ENCODE measurements at regions not wholly inside any gene's neighbourhood (a gene's known extent, or its start where the extent isn't known, plus 50 kb on each side); places are given as distances from the start of the nearest gene placed in this dataset.

GRCh38 chr2:18787726-18788125 lies 198.4 kb upstream of the NT5C1B start:
- ATAC-seq (no peak), DNase-seq (no peak)
- no peak overlapping the region for H3K27ac ChIP-seq
- TF ChIP-seq CTCF (IDR thresholded peaks at IDR 0.05): no peak
- no peaks in the 10 kb centered on the region for H3K36me3 ChIP-seq
- H3K27me3 ChIP-seq: no peaks in the 10 kb centered on the region
- H3K4me3 ChIP-seq: no peak overlapping the region
- H3K4me1 ChIP-seq: no peaks in the 10 kb centered on the region
- intact Hi-C loops (cut with DNase I): no loop called here
- H3K9me3 ChIP-seq: no peaks in the 10 kb centered on the region

GRCh38 chr2:18784245-18784644 lies 194.9 kb upstream of the NT5C1B start:
- Histone ChIP-seq H3K36me3 (no peaks in the 10 kb centered on the region), H3K27ac (no peak overlapping the region), H3K9me3 (no peaks in the 10 kb centered on the region), H3K4me1 (no peaks in the 10 kb centered on the region), H3K27me3 (no peaks in the 10 kb centered on the region), H3K4me3 (no peak overlapping the region)
- intact Hi-C loops (cut with DNase I): no loop called here
- TF ChIP-seq CTCF (IDR thresholded peaks at IDR 0.05): no peak
- DNase-seq: no peak
- ATAC-seq: no peak

- Histone ChIP-seq H3K4me3 (no peak overlapping the region), H3K9me3 (no peaks in the 10 kb centered on the region), H3K36me3 (no peaks in the 10 kb centered on the region), H3K4me1 (no peaks in the 10 kb centered on the region), H3K27me3 (no peaks in the 10 kb centered on the region), H3K27ac (no peak overlapping the region)
- intact Hi-C loops (cut with DNase I): no loop called here
- no peak for DNase-seq
- no peak for ATAC-seq
- TF ChIP-seq CTCF (IDR thresholded peaks at IDR 0.05): no peak
These were observed 192.3 kb upstream of the NT5C1B start for GRCh38 chr2:18781541-18782280.

- H3K36me3 ChIP-seq: no peaks in the 10 kb centered on the region
- ATAC-seq (no peak), DNase-seq (no peak)
- TF ChIP-seq CTCF (IDR thresholded peaks at IDR 0.05): no peak
- no peak overlapping the region for H3K27ac ChIP-seq
- H3K9me3 ChIP-seq: no peaks in the 10 kb centered on the region
- H3K27me3 ChIP-seq: no peaks in the 10 kb centered on the region
- intact Hi-C loops (cut with DNase I): no loop called here
- H3K4me1 ChIP-seq: no peaks in the 10 kb centered on the region
- no peak overlapping the region for H3K4me3 ChIP-seq
These were observed 188.0 kb upstream of the NT5C1B start for GRCh38 chr2:18777250-18777812.

GRCh38 chr2:18771212-18771611 lies 181.8 kb upstream of the NT5C1B start:
- ATAC-seq: no peak
- Histone ChIP-seq H3K4me1 (no peaks in the 10 kb centered on the region), H3K27ac (no peak overlapping the region), H3K4me3 (no peak overlapping the region), H3K27me3 (no peaks in the 10 kb centered on the region), H3K9me3 (no peaks in the 10 kb centered on the region), H3K36me3 (no peaks in the 10 kb centered on the region)
- DNase-seq: no peak
- TF ChIP-seq CTCF (IDR thresholded peaks at IDR 0.05): no peak
- intact Hi-C loops (cut with DNase I): no loop called here

Measured in upper lobe of right lung (tissue), 1 donor.